ENCODE measurements at regions not wholly inside any gene's neighbourhood (a gene's known extent, or its start where the extent isn't known, plus 50 kb on each side); places are given as distances from the start of the nearest gene placed in this dataset.

- no peak overlapping the region for H3K9ac ChIP-seq (ENCODE audit: insufficient read depth in 1 of 2, low read depth in 2 of 2, low read length in 2 of 2)
- no peak overlapping the region for H2AFZ ChIP-seq (ENCODE audit: low read depth, low read length)
- H3K27me3 ChIP-seq (ENCODE audit: control insufficient read depth in 2 of 2, insufficient read depth in 2 of 2, low read length in 2 of 2), result peaks cover 8 to 22% of the 10 kb centered on the region in 2 experiments; a peak in 4 of 5 replicates
- ChIA-PET CTCF (ENCODE audit: low intra/inter-chr PET ratio) (no interaction called here), POLR2A (no interaction called here)
- no peaks in the 10 kb centered on the region for H3K36me3 ChIP-seq (ENCODE audit: control insufficient read depth, insufficient read depth, low read length)
- no peak for TF ChIP-seq TRIM24 (IDR thresholded peaks at IDR 0.05)
- no peak for TF ChIP-seq HMBOX1 (IDR thresholded peaks at IDR 0.05)
- TF ChIP-seq TAF7 (tag; IDR thresholded peaks at IDR 0.05), result no peak
- no peak for TF ChIP-seq MXI1 (IDR thresholded peaks at IDR 0.05; ENCODE audit: low read depth, low read length)
- no peak for TF ChIP-seq ETV1 (tag; conservative IDR thresholded peaks at IDR 0.05; ENCODE audit: low read depth)
- TF ChIP-seq EGR1 (conservative IDR thresholded peaks at IDR 0.05), result no peak
- no peak for TF ChIP-seq SMAD4 (CRISPR knock-in tag; conservative IDR thresholded peaks at IDR 0.05)
- TF ChIP-seq RFX7 (CRISPR knock-in tag; IDR thresholded peaks at IDR 0.05), result no peak
- TF ChIP-seq RCOR1 (IDR thresholded peaks at IDR 0.05; ENCODE audit: borderline replicate concordance in 1 of 2, low read depth in 2 of 2, low read length in 2 of 2), result no peak
- no peak for TF ChIP-seq CSDE1 (IDR thresholded peaks at IDR 0.05)
- TF ChIP-seq STAT6 (CRISPR knock-in tag; IDR thresholded peaks at IDR 0.05), result no peak
- TF ChIP-seq E2F8 (IDR thresholded peaks at IDR 0.05; ENCODE audit: low read depth, partially characterized antibody), result no peak
- no peak for TF ChIP-seq ZNF398 (CRISPR knock-in tag; IDR thresholded peaks at IDR 0.05)
- FAIRE-seq (no peak), ATAC-seq (no peak), DNase-seq (ENCODE audit: extremely low read depth in 1 of 4, low spot score in 3 of 4) (no peak)
- in situ Hi-C loops (cut with MboI), result no loop called here
- no peak overlapping the region for H3K4me3 ChIP-seq
- no TSS peak for BruUV-seq (replicated peaks)
- H4K20me1 ChIP-seq (replicated peaks; ENCODE audit: control insufficient read depth, insufficient read depth, low read length), result no peaks in the 10 kb centered on the region
- no peak overlapping the region; the same call in 2 of the 3 replicates for H3K27ac ChIP-seq (ENCODE audit: extremely low read depth, low read depth, low read length)
- no peak overlapping the region for H3K4me2 ChIP-seq (ENCODE audit: insufficient read depth, low read length)
- no peaks in the 10 kb centered on the region for H3K9me1 ChIP-seq (ENCODE audit: control insufficient read depth, insufficient read depth, low read length)
- H3K4me1 ChIP-seq (replicated peaks in 1 of 2; ENCODE audit: control insufficient read depth in 2 of 2, insufficient read depth in 2 of 2, low read length in 2 of 2), result no peaks in the 10 kb centered on the region; a peak in 2 of 5 replicates
- H3K9me3 ChIP-seq (replicated peaks; ENCODE audit: control insufficient read depth, insufficient read depth, low read depth, low read length), result no peaks in the 10 kb centered on the region
- no peaks in the 10 kb centered on the region for H3K79me2 ChIP-seq (ENCODE audit: control insufficient read depth, insufficient read depth, low read length)
- intact Hi-C loops (cut with micrococcal nuclease), result no loop called here
These were observed 140.9 kb upstream of the CYP1B1 start for GRCh38 chr2:38216886-38217285.

Data from K562 (cell line).